Erythroblast (primary cell): ENCODE measurements at regions not wholly inside any gene's neighbourhood (a gene's known extent, or its start where the extent isn't known, plus 50 kb on each side); places are given as distances from the start of the nearest gene placed in this dataset.
"Not testable (repeated sequence)": the region's sequence is repeated elsewhere in the genome, so short reads cannot be mapped to it uniquely, and the experiment has no call there.

ENCODE experiments used
- GATA1 ChIP-seq: IDR thresholded peaks from 2 replicates; pipeline ENCODE4 v1.6.1; 2011; ENCODE audit warnings: low read depth, mild to moderate bottlenecking, control low read depth, low read length, moderate library complexity
- POLR2A ChIP-seq: IDR thresholded peaks from 2 replicates; pipeline ENCODE4 v1.6.1; 2011; ENCODE audit warnings: mild to moderate bottlenecking, low read length

DNA sequence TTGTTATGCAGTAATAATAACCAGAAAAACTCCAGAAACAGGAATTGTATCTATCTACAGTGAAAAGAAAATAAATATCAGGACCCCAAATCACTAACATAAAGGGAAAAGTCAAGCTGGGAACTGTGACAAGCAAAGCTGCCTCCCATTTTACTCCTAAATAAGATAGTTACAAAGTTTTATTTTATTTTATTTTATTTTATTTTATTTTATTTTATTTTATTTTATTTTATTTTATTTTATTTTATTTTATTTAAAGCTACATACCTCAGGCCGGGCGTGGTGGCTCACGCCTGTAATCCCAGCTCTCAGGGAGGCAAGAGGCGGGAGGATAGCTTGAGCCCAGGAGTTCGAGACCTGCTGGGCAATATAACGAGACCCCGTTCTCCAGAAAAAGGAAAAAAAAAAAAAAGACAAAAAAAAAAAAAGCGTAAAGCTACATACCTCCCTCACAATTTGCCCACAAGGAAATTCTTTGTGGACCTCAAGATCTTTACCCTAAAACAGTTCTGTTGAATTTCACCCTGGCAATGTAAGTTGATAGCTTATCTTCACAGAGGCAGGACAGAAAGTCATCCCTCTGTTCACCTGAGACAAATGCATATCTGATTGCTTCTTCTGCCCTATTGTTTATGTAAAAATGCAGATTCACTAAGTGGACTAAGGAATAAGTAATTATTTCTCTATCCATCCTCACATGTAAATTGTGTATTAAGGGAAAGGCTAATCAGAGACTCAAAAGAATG, 115.3 kb downstream of the OR2B2 start:
- not testable (repeated sequence) for TF ChIP-seq POLR2A, GATA1
